Duodenal mucosa (tissue), 2 donors: ENCODE measurements at regions not wholly inside any gene's neighbourhood (a gene's known extent, or its start where the extent isn't known, plus 50 kb on each side); places are given as distances from the start of the nearest gene placed in this dataset.
"Not testable (repeated sequence)": the region's sequence is repeated elsewhere in the genome, so short reads cannot be mapped to it uniquely, and the experiment has no call there.

Experiments used
- H3K27ac ChIP-seq: one replicate; pipeline ENCODE4 v1.7.0; 2013; ENCODE audit warnings: low read depth, low read length
- H3K27me3 ChIP-seq, 2 donors: one replicate each; pipeline ENCODE4 v1.7.0; 2013; ENCODE audit warnings: low read length in 2 of 2, control low read depth in 1 of 2; ENCODE audit not compliant: insufficient read depth in 2 of 2, control insufficient read depth in 1 of 2
- H3K36me3 ChIP-seq, 2 donors: one replicate each; pipeline ENCODE4 v1.7.0; 2013; ENCODE audit warnings: low read length in 2 of 2, control low read depth in 1 of 2; ENCODE audit not compliant: insufficient read depth in 2 of 2, control insufficient read depth in 1 of 2
- H3K4me1 ChIP-seq, 2 donors: one replicate each; pipeline ENCODE4 v1.7.0; 2013; ENCODE audit warnings: low read length in 2 of 2, control low read depth in 1 of 2; ENCODE audit not compliant: insufficient read depth in 2 of 2, control insufficient read depth in 1 of 2
- H3K4me3 ChIP-seq, 2 donors: one replicate each; pipeline ENCODE4 v1.7.0; 2013; ENCODE audit warnings: low read length in 2 of 2, low read depth in 1 of 2
- H3K9ac ChIP-seq, 2 donors: one replicate each; pipeline ENCODE4 v1.7.0; 2013; ENCODE audit warnings: low read length in 2 of 2, low read depth in 1 of 2
- H3K9me3 ChIP-seq, 2 donors: one replicate each; pipeline ENCODE4 v1.7.0; 2013; ENCODE audit warnings: low read length in 2 of 2, control low read depth in 1 of 2; ENCODE audit not compliant: control insufficient read depth in 1 of 2

- Histone ChIP-seq H3K27ac (no peak overlapping the region), H3K4me1 (peaks cover 9 to 13% of the 10 kb centered on the region in 2 donors), H3K27me3 (no peaks in the 10 kb centered on the region), H3K36me3 (no peaks in the 10 kb centered on the region), H3K9ac (no peak overlapping the region), H3K9me3 (no peaks in the 10 kb centered on the region), H3K4me3 (no peak overlapping the region)
These were observed 493.2 kb upstream of the KLF6 start for GRCh38 chr10:4278186-4278585.

- H3K27me3 ChIP-seq = no peaks in the 10 kb centered on the region
- H3K27ac ChIP-seq = no peak overlapping the region
- no peaks in the 10 kb centered on the region for H3K36me3 ChIP-seq
- no peaks in the 10 kb centered on the region for H3K9me3 ChIP-seq
- H3K4me3 ChIP-seq = no peak overlapping the region
- no peak overlapping the region for H3K9ac ChIP-seq
- H3K4me1 ChIP-seq = peaks cover 6 to 12% of the 10 kb centered on the region in 2 donors
These were observed 491.1 kb upstream of the KLF6 start for GRCh38 chr10:4276151-4276550.

GRCh38 chr10:4274671-4275070 is 489.7 kb upstream of the KLF6 start:
- H3K27ac ChIP-seq, H3K4me1 ChIP-seq, H3K9me3 ChIP-seq, H3K36me3 ChIP-seq, H3K27me3 ChIP-seq, H3K4me3 ChIP-seq, H3K9ac ChIP-seq: not testable (repeated sequence)

- H3K27me3 ChIP-seq = no peaks in the 10 kb centered on the region
- no peak overlapping the region for H3K4me3 ChIP-seq
- H3K9ac ChIP-seq = no peak overlapping the region
- H3K36me3 ChIP-seq = no peaks in the 10 kb centered on the region
- peaks cover 5 to 7% of the 10 kb centered on the region in 2 donors for H3K4me1 ChIP-seq
- no peak overlapping the region for H3K27ac ChIP-seq
- H3K9me3 ChIP-seq = no peaks in the 10 kb centered on the region
These were observed 486.2 kb upstream of the KLF6 start for GRCh38 chr10:4271193-4271592.

- H3K4me3 ChIP-seq = no peak overlapping the region
- H3K9me3 ChIP-seq = no peaks in the 10 kb centered on the region
- H3K9ac ChIP-seq = no peak overlapping the region
- no peaks in the 10 kb centered on the region for H3K36me3 ChIP-seq
- H3K4me1 ChIP-seq = peaks cover 5 to 7% of the 10 kb centered on the region in 2 donors
- no peak overlapping the region for H3K27ac ChIP-seq
- H3K27me3 ChIP-seq = no peaks in the 10 kb centered on the region
These were observed 485.1 kb upstream of the KLF6 start for GRCh38 chr10:4270116-4270515.

- not testable (repeated sequence) for H3K27me3 ChIP-seq, H3K36me3 ChIP-seq, H3K27ac ChIP-seq, H3K9me3 ChIP-seq, H3K9ac ChIP-seq, H3K4me3 ChIP-seq
- peaks cover 5 to 12% of the 10 kb centered on the region in 2 donors for H3K4me1 ChIP-seq
These were observed 483.5 kb upstream of the KLF6 start for GRCh38 chr10:4268490-4268889.

GRCh38 chr10:4267086-4267773 is 482.2 kb upstream of the KLF6 start:
- H3K9me3 ChIP-seq = no peaks in the 10 kb centered on the region
- no peak overlapping the region for H3K9ac ChIP-seq
- H3K27ac ChIP-seq = no peak overlapping the region
- no peaks in the 10 kb centered on the region for H3K27me3 ChIP-seq
- no peaks in the 10 kb centered on the region for H3K36me3 ChIP-seq
- H3K4me1 ChIP-seq = peaks cover 5 to 13% of the 10 kb centered on the region in 2 donors
- no peak overlapping the region for H3K4me3 ChIP-seq

GRCh38 chr10:4266416-4267085 is 481.5 kb upstream of the KLF6 start:
- Histone ChIP-seq H3K9me3 (no peaks in the 10 kb centered on the region), H3K4me1 (peaks cover 5 to 13% of the 10 kb centered on the region in 2 donors), H3K36me3 (no peaks in the 10 kb centered on the region), H3K27me3 (no peaks in the 10 kb centered on the region), H3K27ac (no peak overlapping the region), H3K9ac (no peak overlapping the region), H3K4me3 (peak overlapping the region in 1 of 2 donors; percentile 38)

GRCh38 chr10:4265964-4266363 is 481.0 kb upstream of the KLF6 start:
- Histone ChIP-seq H3K9me3 (no peaks in the 10 kb centered on the region), H3K36me3 (no peaks in the 10 kb centered on the region), H3K4me3 (no peak overlapping the region), H3K27me3 (no peaks in the 10 kb centered on the region), H3K9ac (no peak overlapping the region), H3K4me1 (peaks cover 5 to 13% of the 10 kb centered on the region in 2 donors), H3K27ac (no peak overlapping the region)

- Histone ChIP-seq H3K4me3 (no peak overlapping the region), H3K9ac (no peak overlapping the region), H3K27ac (no peak overlapping the region), H3K36me3 (no peaks in the 10 kb centered on the region), H3K27me3 (no peaks in the 10 kb centered on the region), H3K9me3 (no peaks in the 10 kb centered on the region), H3K4me1 (peaks cover 5 to 19% of the 10 kb centered on the region in 2 donors)
These were observed 479.3 kb upstream of the KLF6 start for GRCh38 chr10:4264209-4264865.
